H9 (cell line): ENCODE measurements at regions not wholly inside any gene's neighbourhood (a gene's known extent, or its start where the extent isn't known, plus 50 kb on each side); places are given as distances from the start of the nearest gene placed in this dataset.
A peak's percentile ranks its signal among the peaks of the same experiment; 100 is the strongest.

Experiments
- DNase-seq: peaks from one replicate; pipeline ENCODE4 v3.0.0-alpha.2; 2017
- H2AFZ ChIP-seq: one replicate; pipeline ENCODE4 v1.6.1; 2013; ENCODE audit warnings: mild to moderate bottlenecking, low read length, control low read depth, moderate library complexity
- H2AK5ac ChIP-seq: 2 replicates; pipeline ENCODE4 v1.6.1; 2013; ENCODE audit warnings: low read length, control low read depth, mixed read lengths; ENCODE audit not compliant: insufficient read length
- H2BK120ac ChIP-seq: one replicate; pipeline ENCODE4 v1.6.1; 2013; ENCODE audit warnings: low read depth, mild to moderate bottlenecking, low read length, control low read depth, inconsistent platforms; ENCODE audit not compliant: poor library complexity, severe bottlenecking
- H2BK12ac ChIP-seq: 2 replicates; pipeline ENCODE4 v1.6.1; 2013; ENCODE audit warnings: low read length, control low read depth, mixed read lengths, low read depth; ENCODE audit not compliant: insufficient read length
- H2BK15ac ChIP-seq: 2 replicates; pipeline ENCODE4 v1.6.1; 2013; ENCODE audit warnings: low read depth, low read length, control low read depth
- H2BK20ac ChIP-seq: one replicate; pipeline ENCODE4 v1.6.1; 2013; ENCODE audit warnings: low read depth, mild to moderate bottlenecking, low read length, control low read depth, inconsistent platforms; ENCODE audit not compliant: poor library complexity, severe bottlenecking
- H2BK5ac ChIP-seq: 2 replicates; pipeline ENCODE4 v1.6.1; 2013; ENCODE audit warnings: low read length, control low read depth, mixed read lengths; ENCODE audit not compliant: insufficient read length
- H3K14ac ChIP-seq: 2 replicates; pipeline ENCODE4 v1.6.1; 2013; ENCODE audit warnings: low read length, control low read depth; ENCODE audit not compliant: insufficient read depth
- H3K18ac ChIP-seq: 2 replicates; pipeline ENCODE4 v1.6.1; 2013; ENCODE audit warnings: low read depth, mild to moderate bottlenecking, mixed read lengths, low read length, control low read depth; ENCODE audit not compliant: insufficient read length
- H3K23ac ChIP-seq: 2 replicates; pipeline ENCODE4 v1.6.1; 2013; ENCODE audit warnings: low read length, control low read depth, mixed read lengths, low read depth; ENCODE audit not compliant: insufficient read length
- H3K23me2 ChIP-seq: 2 replicates; pipeline ENCODE4 v1.6.1; 2013; ENCODE audit warnings: low read depth, mild to moderate bottlenecking, mixed read lengths, low read length, control low read depth; ENCODE audit not compliant: insufficient read length, poor library complexity, severe bottlenecking
- H3K27ac ChIP-seq: 2 replicates; pipeline ENCODE4 v1.5.1; 2013; ENCODE audit warnings: low read length, control low read depth, mixed read lengths, low read depth; ENCODE audit not compliant: insufficient read length
- H3K27me3 ChIP-seq: 2 replicates; pipeline ENCODE4 v1.6.1; 2013; ENCODE audit warnings: low read length, control low read depth, inconsistent platforms; ENCODE audit not compliant: insufficient read depth
- H3K4ac ChIP-seq: 2 replicates; pipeline ENCODE4 v1.6.1; 2013; ENCODE audit warnings: low read depth, mild to moderate bottlenecking, control low read depth, inconsistent platforms, low read length, moderate library complexity
- H3K4me1 ChIP-seq: 2 replicates; pipeline ENCODE4 v1.6.1; 2013; ENCODE audit warnings: low read length, control low read depth, inconsistent platforms; ENCODE audit not compliant: insufficient read depth
- H3K4me2 ChIP-seq: 2 replicates; pipeline ENCODE4 v1.6.1; 2013; ENCODE audit warnings: low read length, control low read depth, mixed read lengths; ENCODE audit not compliant: insufficient read length, insufficient read depth
- H3K56ac ChIP-seq: 2 replicates; pipeline ENCODE4 v1.6.1; 2013; ENCODE audit warnings: low read depth, mild to moderate bottlenecking, mixed read lengths, low read length, control low read depth; ENCODE audit not compliant: insufficient read length
- H3K79me1 ChIP-seq: 2 replicates; pipeline ENCODE4 v1.6.1; 2013; ENCODE audit warnings: low read depth, mild to moderate bottlenecking, moderate library complexity, low read length, control low read depth, inconsistent platforms; ENCODE audit not compliant: insufficient read depth, poor library complexity, severe bottlenecking
- H3K79me2 ChIP-seq: 2 replicates; pipeline ENCODE4 v1.6.1; 2013; ENCODE audit warnings: low read length, control low read depth, inconsistent platforms; ENCODE audit not compliant: insufficient read depth
- H3K9ac ChIP-seq: 2 replicates; pipeline ENCODE4 v1.6.1; 2013; ENCODE audit warnings: low read length, control low read depth, mixed read lengths; ENCODE audit not compliant: insufficient read length; ENCODE audit errors: extremely low read depth
- H3K9me3 ChIP-seq: one replicate; pipeline ENCODE4 v1.6.1; 2013; ENCODE audit warnings: low read depth, low read length, inconsistent platforms; ENCODE audit not compliant: control insufficient read depth
- H3T11ph ChIP-seq: one replicate; pipeline ENCODE4 v1.6.1; 2013; ENCODE audit warnings: mild to moderate bottlenecking, low read length, control low read depth, inconsistent platforms
- H4K20me1 ChIP-seq: one replicate; pipeline ENCODE4 v1.6.1; 2013; ENCODE audit not compliant: control insufficient read depth, insufficient read length, insufficient read depth
- H4K5ac ChIP-seq: 2 replicates; pipeline ENCODE4 v1.6.1; 2013; ENCODE audit warnings: low read depth, mild to moderate bottlenecking, mixed read lengths, low read length, control low read depth; ENCODE audit not compliant: insufficient read length
- H4K8ac ChIP-seq: replicated peaks from 2 replicates; pipeline ENCODE4 v1.6.1; 2013; ENCODE audit warnings: low read length, control low read depth, mixed read lengths, low read depth; ENCODE audit not compliant: insufficient read length
- H4K91ac ChIP-seq: 2 replicates; pipeline ENCODE4 v1.6.1; 2013; ENCODE audit warnings: low read depth, mild to moderate bottlenecking, moderate library complexity, mixed read lengths, low read length, control low read depth; ENCODE audit not compliant: insufficient read length
- H3K27ac Mint-ChIP-seq, 3 experiments: 2 replicates in 2 of 3; 3 replicates in 1 of 3; pipeline ENCODE4 v1.8.0; 2020 to 2021; ENCODE audit warnings: mixed read lengths in 3 of 3, mild to moderate bottlenecking in 1 of 3, moderate library complexity in 1 of 3
- H3K27me3 Mint-ChIP-seq: 2 replicates; pipeline ENCODE4 v1.8.0; 2021; ENCODE audit warnings: low read depth, mild to moderate bottlenecking, moderate library complexity, mixed read lengths
- H3K36me3 Mint-ChIP-seq, 3 experiments: 2 replicates in 2 of 3; 3 replicates in 1 of 3; pipeline ENCODE4 v1.8.0; 2020 to 2021; ENCODE audit warnings: low read depth in 3 of 3, mixed read lengths in 3 of 3; ENCODE audit not compliant: insufficient read depth in 1 of 3
- H3K4me1 Mint-ChIP-seq, 2 experiments: 2 replicates each; pipeline ENCODE4 v1.8.0; 2020; ENCODE audit warnings: mixed read lengths in 2 of 2
- H3K4me3 Mint-ChIP-seq, 2 experiments: 2 replicates in 1 of 2; 3 replicates in 1 of 2; pipeline ENCODE4 v1.8.0; 2020 to 2021; ENCODE audit warnings: mild to moderate bottlenecking in 2 of 2, mixed read lengths in 2 of 2, moderate library complexity in 1 of 2
- H3K9me3 Mint-ChIP-seq, 2 experiments: 2 replicates in 1 of 2; 3 replicates in 1 of 2; pipeline ENCODE4 v1.8.0; 2020; ENCODE audit warnings: mild to moderate bottlenecking in 2 of 2, mixed read lengths in 2 of 2, moderate library complexity in 1 of 2
- CTCF ChIP-seq: fragments of 200-600 bp; sonication (generic); conservative IDR thresholded peaks from 3 replicates; pipeline ENCODE4 v1.8.0; 2021; ENCODE audit warnings: antibody characterized with exemption, mild to moderate bottlenecking
- WGBS: extraction: QIAGEN DNeasy Blood & Tissue Kit; methylation state at CpG from one replicate; pipeline ENCODE4 v1.1.7; 2013; ENCODE audit warnings: missing lambda C conversion rate, low lambda C conversion rate, mixed read lengths; ENCODE audit not compliant: insufficient read length; ENCODE audit errors: extremely low coverage; 5-methylcytosine and 5-hydroxymethylcytosine counted together

- Histone ChIP-seq H2BK20ac (no peak overlapping the region), H3K9ac (no peak overlapping the region), H2AK5ac (no peak overlapping the region), H2BK120ac (no peak overlapping the region), H4K20me1 (no peaks in the 10 kb centered on the region), H3K18ac (no peak overlapping the region), H2BK15ac (no peak overlapping the region), H3K9me3 (no peaks in the 10 kb centered on the region), H3K4me2 (peak overlapping the region; percentile 59), H2BK12ac (no peak overlapping the region), H3K27me3 (peaks cover 5% of the 10 kb centered on the region; the same call in 1 of the 2 replicates), H3K79me2 (no peaks in the 10 kb centered on the region), H4K8ac (no peak overlapping the region), H3K4me1 (no peaks in the 10 kb centered on the region), H3K14ac (no peak overlapping the region), H2AFZ (no peak overlapping the region), H3K4ac (no peak overlapping the region), H3T11ph (no peak overlapping the region), H3K27ac (no peak overlapping the region), H3K79me1 (no peaks in the 10 kb centered on the region), H2BK5ac (no peak overlapping the region), H4K91ac (no peak overlapping the region), H3K23ac (no peak overlapping the region), H3K56ac (no peak overlapping the region), H3K23me2 (no peaks in the 10 kb centered on the region), H4K5ac (no peak overlapping the region)
- Mint-ChIP-seq H3K27ac (no peak overlapping the region), H3K27me3 (peaks cover 49% of the 10 kb centered on the region), H3K9me3 (peaks cover 73 to 81% of the 10 kb centered on the region in 2 experiments), H3K4me1 (peaks cover 9 to 44% of the 10 kb centered on the region in 2 experiments), H3K4me3 (no peak overlapping the region), H3K36me3 (peaks cover 7 to 9% (median 7%) of the 10 kb centered on the region in 3 experiments; a peak in 5 of 7 replicates)
- no peak for TF ChIP-seq CTCF
- WGBS, result no CpG with 5 or more reads among the region's 4 CpGs
- no peak for DNase-seq
Measured at GRCh38 chrX:68895341-68895755, 66.5 kb downstream of the EFNB1 start.
